ENCODE measurements at regions not wholly inside any gene's neighbourhood (a gene's known extent, or its start where the extent isn't known, plus 50 kb on each side); places are given as distances from the start of the nearest gene placed in this dataset.

DNA sequence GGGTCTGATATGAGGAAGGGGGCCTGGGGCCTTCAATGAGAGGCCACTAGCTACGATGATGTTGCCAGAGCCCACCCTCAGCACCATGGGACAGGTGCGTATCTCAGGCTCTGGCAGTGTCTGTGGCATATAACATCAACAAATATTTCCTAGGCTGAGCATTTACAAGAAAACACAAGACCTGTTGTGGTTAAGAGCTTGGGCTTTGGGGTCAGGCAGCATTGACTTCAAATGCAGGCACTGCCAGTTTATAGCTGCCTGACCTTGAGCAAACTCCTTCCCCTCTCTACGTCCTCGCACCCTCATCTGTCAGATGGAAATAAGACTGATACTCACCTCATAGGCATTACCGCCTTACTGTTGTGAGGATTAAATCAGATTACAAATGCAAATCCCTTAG lies 156.0 kb downstream of the KATNAL1 start:
- no peak for DNase-seq

DNA sequence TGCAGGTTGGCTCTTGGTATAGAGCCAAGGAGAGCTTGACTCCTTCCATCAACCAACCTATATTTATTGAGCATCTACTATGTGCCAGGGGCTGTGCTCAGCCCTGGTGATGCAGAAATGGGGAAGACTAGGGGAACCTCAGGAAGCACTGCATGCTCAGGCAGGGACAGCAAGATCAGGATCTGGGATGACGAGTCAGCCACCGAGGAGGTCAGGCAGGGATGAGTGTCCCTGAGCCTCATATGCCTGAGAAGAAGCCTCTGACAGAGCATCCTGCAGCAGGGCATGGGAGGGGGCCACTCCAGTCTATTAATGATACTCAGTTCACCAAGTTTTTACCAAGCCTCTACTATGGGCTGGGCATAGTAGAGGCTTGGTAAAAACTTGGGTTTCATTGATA lies 158.1 kb downstream of the KATNAL1 start:
- DNase-seq = no peak

DNA sequence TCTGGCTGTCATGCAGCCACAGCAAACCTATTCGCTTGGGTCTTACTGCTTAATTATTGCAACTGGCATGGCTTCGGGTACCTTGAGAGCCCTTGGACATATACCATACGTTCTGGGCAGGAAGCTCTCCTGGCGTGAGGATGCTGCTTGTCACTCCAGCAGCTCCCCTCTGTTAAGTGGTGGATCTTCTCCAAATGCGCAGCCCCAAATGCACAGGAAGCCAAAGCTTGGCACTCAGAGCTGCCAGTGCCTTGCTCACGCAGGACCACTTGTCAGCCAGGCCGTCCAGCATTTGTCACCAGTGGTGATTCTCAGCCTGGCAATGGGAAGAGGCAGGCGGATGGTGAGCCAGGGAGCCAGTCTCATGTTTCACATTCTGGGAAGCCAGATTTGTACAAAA lies 158.6 kb downstream of the KATNAL1 start:
- no peak for DNase-seq

DNA sequence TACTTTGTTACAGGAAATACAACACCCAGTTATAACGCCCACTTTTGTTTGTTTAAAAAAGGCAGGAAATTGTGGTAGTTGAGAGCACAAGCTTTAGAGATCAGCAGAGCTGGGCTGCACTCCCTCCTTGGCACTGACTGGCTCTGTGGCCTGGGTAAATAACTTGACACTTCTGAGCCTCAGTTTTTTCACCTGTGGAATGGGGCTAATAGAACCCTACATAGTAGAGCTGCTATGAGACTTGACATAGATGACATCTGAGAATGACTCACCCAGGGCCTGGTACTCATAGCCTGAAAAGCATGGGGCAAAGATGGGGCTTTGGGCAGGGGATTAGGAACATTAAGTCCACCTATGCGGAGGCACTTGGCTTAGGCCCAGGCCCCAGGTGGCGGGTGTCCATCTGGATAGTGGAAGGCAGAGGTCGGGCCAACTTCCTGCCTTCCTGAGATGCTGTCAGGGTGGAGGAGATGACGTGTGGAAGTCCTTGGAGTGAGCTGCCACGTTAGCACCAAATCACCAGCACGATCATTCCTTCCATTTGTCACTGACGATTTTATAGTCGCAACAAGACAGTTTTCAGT lies 159.1 kb downstream of the KATNAL1 start:
- no peak for DNase-seq

DNA sequence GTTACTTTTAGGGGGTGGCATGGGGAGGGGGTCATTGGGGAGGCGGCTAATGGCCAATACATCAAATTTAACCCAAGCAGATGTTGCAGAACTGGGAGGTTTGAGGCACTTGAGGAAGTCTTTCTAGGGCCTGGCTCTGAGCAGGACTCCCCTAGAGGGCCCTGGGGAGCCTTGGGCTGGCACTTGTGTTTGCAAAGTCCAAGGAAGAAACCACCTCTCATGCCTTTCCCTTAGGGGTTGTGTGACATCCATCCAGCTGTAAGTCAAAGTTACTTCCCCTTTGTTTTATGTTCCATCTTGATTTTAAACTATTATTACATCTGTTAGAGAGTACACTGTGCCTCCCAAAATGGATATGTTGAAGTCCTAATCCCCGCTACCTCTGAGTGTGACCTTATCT lies 159.9 kb downstream of the KATNAL1 start:
- no peak for DNase-seq

DNA sequence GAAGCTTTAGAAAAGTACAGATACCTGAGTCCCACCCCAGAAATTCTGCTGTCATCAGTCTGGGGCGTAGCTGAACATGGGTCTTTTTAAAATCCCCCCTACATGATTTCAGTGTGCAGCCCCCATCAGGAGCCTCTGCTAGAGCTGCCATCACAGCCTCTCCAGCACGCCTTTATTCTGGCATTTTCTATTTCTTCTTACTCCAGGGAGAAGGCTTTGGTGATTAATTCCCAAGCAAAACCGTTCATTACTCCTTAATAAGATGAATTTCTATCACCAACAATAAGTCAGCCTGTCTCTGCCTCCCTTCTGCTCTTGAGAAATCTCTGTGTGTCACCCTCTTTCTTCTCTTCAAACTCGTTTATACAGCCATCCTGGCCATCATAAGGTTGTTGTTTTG lies 160.3 kb downstream of the KATNAL1 start:
- DNase-seq = no peak

DNA sequence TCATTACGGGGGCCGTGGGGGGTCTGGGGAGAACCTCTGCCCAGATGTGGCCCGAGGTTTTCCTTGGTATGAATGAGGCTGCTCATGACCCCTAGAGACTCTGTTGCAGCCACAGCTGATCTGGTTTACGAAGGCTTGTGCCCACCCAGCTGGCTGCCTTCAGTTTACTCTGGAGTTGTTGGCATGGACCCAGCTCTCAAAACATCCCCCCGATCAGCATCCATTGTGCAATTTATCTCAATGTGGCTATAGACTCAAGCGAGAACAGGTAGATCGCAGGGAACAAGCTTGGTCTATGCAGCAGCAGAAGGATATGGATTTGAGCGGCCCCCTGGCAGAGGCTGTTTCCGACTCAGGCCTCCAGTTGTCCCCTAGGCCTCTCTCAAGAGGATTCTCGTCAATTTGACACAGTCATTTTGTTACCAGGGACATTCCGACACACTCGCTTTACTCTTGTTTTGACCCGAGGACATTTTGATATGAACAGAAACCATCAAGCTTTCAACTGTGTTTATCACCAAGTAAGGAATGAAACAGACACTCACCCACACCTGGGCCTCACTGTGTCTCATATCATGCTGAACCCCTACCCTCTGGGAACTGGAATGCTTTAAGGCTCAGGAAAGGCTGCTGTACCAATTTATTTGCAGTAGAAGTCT lies 161.5 kb downstream of the KATNAL1 start:
- DNase-seq = no peak

DNA sequence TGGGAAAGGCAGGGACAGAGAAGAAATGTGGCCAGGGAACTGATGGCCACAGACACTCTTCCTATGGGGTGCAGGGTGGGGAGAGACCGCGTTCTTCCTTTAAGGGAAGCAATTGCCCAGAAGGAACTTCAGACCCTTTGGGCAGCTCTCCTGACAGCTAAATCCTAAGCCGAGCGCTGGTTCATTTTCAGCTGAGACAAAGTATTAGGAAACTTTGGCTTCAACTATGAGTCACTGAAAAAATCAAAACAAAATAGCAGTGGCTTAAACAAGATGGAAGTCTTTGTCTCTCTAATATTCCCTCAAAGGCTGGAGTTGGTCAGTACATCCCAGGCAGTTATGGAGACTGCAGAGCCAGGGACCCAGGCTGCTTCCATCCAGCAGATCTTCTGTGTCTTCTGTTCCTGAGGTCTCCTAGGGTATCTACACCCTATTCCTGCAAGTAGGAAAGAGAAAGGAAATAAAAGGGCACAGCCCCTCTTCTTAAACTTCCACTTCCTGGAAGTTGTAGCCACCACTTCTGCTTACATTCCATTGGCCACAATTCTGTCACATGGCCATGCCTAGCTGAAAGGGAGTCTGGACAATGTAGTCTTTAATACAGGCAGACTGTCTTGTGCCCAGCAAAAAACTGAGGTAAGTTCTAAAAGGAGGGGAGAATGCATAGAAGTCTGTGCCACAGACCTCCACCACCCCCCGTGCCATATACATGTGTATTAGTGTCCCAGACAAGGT lies 163.5 kb downstream of the KATNAL1 start:
- no peak for DNase-seq

DNA sequence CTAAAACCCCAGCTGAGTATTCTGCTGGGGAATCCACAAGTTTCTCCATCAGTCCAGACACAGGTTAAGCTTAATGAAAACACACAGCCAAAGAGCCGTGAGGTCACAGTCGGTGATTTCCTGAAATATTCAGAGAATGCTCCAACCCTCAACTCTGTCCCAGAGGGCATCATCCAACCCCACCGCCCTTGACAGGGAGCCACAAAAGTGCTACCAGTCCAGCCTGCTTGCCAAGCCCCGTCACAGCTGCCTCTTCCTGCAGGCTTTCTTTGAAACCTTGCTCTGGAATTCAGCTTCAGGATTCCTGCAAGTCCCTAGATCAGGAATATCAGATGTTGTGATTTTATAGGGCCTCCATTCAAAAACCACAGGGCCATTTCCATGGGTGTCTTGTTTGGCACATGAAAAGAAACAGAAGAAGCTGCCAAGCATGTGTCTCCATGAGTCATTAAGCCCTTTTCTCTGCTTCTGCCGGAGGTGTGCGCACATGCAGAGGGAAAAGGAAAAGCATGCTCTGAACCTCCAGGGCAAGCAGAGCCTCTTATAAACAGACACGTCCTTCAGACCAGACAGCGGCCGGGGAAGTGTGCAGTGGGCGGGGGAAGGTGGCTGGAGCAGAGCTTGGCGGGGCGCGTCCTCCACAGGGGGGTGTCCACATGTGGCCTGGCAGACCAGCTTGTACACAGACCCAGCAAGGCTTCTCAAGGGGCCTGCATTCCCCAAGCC lies 164.7 kb downstream of the KATNAL1 start:
- no peak for DNase-seq

DNA sequence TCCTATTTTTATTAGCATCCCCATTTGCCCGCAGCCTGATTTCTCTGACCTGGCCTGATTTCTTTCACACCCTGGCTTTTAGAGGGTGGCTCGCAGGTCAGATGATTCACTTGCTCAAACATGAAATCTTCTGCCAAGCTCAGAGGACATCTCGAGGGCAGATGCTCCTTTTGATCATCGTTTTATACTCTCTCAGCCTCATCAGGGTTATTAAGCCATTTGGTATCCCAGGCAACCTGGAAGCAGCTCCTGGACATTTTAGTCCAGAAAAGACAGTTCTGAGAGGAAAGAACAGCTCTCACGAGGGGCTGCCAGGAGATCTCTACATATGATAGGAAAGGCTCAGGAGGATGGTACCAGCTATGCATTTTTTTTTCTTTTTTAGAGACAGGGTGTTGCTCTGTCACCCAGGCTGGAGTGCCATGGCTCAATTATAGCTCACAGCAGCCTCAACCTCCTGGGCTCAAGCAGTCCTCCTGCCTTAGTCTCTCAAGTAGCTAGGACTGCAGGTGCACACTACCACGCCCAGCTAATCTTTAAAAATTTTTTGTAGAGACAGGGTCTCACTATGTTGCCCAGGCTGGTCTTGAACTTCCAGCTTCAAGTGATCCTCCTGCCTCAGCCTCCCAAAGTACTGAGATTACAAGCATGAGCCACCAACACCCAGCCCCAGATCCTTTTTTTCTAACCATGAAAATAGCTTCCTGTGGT lies 165.4 kb downstream of the KATNAL1 start:
- no peak for DNase-seq

DNA sequence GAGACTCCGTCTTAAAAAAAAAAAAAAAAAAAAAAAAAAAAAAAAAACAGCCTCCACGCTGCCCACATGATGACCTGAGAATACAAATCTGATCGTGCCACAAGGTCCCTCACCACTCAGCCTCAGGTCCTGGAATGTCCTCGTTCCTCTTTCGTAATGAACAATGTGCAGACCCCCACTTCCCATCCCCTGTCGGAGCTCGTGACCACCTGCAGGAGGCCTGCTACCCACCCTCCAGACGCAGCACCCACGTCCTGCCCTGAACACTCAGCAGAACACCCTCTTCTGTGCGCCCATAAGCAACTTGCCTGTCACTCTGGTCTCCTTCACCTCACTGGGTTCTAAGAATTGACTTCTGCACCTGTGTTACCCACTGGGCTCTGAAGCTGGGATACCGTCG lies 166.4 kb downstream of the KATNAL1 start:
- no peak for DNase-seq

DNA sequence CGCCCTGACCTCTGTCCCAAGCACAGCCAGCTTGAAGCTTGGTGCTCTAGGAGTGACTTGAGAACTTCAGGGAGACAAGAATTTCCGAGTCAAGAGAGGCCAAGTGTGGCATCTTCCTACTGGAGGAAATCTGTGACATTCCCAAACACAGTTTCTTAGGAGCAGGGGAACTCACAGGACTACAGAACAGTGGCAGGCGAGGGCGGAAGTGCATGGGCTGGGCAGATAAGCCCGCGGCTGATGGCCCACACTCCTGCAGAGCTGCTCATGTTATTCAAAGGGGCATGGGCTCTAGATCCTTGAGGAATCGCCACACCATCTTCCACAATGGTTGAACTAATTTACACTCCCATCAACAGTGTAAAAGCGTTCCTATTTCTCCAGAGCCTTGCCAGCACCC lies 168.8 kb downstream of the KATNAL1 start:
- DNase-seq = no peak

DNA sequence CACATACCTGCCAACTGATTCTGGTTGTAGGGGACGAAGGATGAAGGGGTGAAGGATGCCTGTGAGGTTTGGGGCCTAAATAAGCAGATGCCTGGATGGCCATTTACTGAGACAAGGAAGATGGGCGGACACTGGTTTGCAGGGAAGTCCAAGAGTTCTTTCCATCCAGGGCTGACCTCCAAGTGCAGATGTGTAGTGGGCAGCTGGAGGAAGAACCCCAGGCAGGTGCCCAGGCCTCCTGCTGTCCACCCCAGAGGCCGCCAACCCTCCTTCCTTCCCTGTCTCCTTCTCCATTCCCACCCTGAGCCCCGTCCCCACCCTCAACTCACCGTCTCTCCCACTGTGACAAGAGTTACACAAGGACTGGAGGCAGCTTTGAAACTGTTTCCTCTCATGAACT lies 171.5 kb downstream of the KATNAL1 start:
- DNase-seq = no peak

DNA sequence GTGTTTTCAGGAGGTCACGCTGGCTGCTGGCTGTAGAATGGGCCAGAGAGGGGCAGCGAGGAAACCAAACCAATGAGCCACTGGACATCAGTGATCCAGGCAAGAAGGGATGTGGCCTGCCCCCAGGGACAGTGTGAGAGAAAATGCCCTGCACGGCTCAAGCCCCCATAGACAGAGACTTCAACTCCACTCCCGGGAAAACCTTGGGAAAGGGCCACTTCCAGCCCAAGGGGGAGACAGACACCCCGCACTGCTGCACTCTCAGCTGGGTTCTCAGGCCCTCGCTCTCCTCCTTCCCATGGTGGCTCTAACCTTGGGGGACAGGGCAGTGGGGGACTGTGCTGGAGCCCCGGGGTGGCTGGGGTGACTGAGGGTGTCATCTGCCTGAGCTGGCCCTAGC lies 172.0 kb downstream of the KATNAL1 start:
- DNase-seq = no peak

DNA sequence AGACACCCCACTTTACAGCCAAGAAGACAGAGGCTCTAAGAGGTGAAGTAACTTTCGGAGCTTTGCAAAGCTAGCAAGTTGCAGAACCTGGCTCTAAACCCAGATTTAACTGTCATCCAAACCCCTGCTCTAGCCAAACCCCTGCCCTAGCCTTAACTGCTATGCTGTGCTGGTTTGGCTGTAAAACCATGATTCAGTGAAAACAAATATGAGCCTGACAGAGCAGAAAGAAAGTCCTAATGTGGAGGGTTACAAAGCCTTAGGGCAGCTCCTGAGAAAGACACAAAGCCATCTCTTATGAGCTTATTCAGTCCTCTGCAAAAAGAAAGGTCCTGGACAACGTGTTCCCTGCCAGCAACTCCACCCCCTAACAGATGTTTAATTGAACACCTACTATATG lies 172.8 kb downstream of the KATNAL1 start:
- no peak for DNase-seq

DNA sequence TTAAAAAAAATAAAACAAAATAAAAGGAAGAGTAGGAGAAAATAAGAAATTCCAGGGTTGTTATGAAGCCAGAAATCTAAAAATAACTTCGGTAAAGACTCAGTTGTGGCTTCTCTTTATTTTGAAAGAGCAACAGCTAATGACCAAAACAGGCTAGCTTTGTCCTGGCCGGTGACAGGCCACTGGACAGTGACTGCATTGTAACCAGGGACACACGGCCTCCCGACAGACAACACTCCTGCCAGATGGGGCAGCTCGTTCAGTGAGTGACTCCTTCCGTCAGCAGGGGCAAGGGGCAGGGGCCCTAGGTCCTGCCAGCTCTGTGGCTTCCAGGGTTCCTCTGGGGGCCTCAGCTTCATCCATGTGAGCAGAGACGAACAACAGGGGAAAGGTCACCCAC lies 173.4 kb downstream of the KATNAL1 start:
- no peak for DNase-seq

DNA sequence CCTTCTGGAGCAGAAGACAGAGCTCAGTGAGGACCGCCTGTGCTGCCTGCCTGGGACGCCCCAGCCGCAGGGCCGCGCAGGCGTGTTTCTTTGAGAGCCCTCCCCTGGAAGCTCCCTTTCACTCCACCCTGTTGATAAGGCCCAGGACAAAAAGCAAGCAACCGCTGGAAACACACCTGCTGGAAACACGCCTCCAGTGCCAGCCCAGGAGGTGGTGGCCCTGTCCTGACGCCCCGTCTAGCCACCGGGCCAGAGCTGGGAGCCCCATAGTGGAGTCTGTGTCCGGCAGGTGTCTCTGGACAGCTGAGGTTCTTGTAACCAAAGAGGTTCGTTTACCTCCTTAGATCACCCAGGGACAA lies 173.8 kb downstream of the KATNAL1 start:
- DNase-seq = no peak

DNA sequence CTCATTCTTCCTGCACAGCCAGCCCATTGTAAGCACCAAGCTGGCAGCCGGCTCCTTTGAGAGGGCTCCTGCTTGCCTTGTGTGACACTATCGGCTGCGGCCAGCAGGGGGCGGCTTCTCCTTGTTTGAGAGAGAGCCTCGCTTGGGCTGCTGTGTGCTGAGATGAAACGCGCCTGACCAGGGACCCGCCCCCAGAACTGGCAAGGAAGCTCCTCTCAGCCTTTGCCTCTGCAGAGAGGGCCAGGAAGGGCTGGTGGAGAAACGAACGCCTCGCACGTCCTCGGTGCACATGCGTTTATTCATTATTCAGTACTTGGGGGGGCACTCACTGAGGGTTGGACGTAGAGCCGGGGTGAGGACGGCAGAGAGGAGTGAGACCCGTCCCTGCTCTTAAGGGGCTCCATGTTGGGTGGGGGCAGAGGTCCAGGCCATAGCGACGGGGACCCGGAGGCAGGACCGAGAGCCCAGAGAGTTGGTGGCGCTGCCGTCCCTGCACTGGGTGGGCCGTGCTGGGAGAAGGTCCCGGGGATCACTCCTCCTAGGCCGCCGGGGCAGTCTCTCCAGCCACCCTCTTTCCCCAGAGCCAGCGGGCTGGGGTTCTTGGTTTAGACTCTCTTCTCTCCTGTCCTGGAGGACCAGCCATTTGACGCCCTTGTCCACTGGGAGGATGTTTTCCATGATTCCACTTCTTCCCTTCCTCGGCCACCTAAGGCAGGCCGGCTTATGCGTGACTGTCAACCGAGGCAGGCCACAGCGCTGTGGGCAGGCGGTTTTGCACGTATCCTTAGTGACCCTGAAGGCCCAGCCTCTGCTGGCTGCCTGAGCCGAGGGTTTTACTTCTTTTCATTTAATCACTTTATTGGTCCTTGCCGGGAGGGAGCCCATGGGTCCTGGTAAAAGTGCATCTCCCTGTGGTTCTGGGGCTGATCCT lies 174.5 kb downstream of the KATNAL1 start:
- peak; percentile 76 for DNase-seq

DNA sequence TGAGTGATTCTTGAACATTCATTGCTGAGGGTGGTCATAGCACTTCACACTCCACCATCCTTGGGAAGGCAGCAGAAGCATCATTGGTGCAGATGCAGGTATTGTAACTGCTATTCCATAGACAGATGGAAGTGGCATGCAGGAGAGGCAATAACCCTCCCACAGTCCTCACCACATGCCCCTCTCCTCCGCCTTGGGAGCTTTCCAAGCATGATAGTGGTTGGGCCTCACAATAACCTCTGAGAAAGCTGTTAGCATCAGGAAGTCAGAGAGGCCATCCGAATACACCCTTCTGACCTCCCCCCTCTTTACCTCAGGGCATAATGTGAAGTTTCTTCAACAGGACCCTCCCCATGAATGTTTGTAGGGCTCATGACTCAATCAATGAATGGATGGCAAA lies 177.9 kb downstream of the KATNAL1 start:
- no peak for DNase-seq

DNA sequence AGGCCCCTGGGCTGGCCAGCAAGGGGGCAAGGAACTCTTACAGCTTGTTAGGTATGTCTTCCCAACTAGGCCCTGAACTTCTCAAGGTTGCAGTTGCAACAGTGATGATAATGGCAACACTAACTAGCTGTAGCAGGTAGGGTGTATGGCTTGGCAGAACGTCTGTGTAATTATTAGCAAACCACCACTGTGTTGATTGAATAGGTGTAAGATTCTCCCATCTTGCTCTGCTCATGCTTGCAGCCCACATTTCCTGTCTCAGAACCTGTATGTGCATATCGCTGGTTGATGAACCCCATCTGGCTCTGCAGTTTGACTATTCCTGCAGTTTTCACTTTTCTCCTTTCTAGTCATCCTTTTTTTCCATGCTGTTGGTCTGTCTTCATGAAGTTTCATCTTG lies 178.8 kb downstream of the KATNAL1 start:
- no peak for DNase-seq

DNA sequence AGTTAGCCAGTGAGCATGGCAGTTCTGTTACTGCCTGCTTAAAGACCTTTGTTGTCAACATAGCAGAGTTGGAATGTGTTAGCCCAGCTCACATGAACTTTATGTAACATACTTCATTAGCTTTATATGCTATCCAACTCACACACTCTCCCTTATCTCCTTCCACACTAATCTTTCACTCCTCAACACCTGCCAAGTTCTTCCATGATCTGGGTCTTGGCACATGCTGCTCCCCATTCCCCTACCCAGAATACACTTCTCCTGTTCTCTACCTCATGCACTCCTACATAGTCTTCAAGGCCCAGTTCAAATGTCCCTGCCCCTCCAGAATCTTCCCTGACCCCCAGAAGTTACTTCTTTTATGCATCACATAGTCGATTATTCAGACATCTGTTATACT lies 179.3 kb downstream of the KATNAL1 start:
- no peak for DNase-seq

DNA sequence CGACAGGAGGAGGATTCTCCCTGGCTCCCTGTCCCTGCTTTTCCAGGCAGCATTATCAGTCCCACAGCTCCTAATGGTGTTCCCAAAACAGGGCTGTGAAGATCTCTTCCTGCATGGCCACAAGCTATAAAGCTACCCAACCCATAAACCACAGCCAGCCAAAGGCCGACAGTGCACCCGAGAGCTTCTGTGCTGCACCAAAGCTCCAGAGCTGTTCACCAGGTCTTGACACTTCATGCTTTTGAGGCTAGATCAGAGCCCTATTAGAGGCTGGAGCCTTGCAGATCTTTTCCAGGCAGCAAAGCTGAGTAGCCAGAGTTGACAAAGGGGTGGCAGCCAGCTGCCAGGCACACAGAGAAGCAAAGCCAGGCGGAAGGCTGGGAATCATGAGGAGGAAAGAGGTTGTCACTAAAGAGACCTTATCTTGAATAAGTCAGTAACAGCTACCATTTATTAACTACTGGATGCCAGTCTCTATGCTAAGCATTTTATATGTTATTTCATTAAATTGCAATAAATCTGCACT lies 180.4 kb downstream of the KATNAL1 start:
- no peak for DNase-seq
